NCI-H2171 (cell line): ENCODE measurements at regions not wholly inside any gene's neighbourhood (a gene's known extent, or its start where the extent isn't known, plus 50 kb on each side); places are given as distances from the start of the nearest gene placed in this dataset.
"Not testable (repeated sequence)": the region's sequence is repeated elsewhere in the genome, so short reads cannot be mapped to it uniquely, and the experiment has no call there.

Experiments used
- DNase-seq: peaks from one replicate; lab custom pipeline; 2025; lab: John Stamatoyannopoulos, UW

DNA sequence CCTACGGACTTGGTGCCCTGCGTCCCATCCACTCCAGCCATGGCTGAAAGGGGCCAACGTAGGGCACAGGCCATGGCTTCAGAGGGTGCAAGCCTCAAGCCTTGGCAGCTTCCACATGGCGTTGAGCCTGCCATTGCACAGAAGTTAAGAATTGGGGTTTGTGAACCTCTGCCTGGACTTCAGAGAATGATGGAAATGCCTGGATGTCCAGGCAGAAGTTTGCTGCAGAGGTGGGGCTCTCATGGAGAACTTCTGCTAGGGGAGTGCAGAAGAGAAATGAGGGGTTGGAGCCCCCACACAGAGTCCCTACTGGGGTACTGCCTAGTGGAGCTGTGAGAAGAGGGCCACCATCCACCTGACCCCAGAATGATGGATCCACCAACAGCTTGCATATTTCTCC, 462.9 kb upstream of the PCDH20 start:
- DNase-seq, result not testable (repeated sequence)

DNA sequence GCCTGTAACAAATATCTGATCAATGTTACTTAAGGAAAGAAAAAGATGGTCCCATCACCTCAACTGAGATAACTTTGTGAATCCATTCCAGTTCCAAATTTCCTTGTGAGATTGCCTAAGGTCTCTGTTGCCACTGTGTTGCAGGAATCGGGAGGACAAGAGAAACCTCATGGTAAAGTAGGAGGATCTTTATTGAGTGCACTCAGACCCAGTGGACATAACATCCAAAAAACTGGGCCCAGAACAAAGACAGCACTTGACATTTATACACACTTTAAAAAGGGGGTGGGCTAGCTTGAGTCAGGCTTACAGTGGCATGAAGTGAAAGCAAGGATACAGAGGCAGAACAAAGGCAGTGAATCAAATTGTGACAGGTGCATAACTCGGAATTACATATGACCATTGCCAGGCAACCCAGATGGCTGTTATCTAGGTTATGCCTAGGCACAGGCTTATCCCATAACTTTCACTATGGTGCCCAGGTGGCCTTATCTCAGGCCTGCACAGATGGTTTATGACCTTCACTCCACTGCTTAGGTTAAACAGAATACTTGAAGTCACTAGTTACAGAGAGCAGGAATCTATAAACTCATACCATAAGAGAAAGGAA, 459.4 kb upstream of the PCDH20 start:
- DNase-seq, result no peak

DNA sequence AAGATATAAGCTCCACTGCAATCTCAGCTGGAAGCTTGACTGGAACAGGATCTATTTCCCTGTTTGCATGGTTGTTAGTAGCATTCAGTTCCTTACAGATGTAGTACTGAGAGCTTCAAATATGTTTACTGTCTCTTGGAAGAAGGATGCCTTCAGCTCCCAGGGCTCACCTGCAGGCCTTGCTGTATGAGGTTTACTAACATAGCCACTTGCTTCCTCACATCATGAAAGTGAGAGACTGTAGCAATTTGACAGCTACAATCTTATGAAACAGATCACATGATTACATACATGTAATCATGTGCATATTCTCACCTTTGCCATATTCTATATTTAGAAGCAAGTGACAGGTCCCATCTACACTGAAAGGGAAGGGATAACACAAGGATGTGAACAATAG, 458.1 kb upstream of the PCDH20 start:
- no peak for DNase-seq

DNA sequence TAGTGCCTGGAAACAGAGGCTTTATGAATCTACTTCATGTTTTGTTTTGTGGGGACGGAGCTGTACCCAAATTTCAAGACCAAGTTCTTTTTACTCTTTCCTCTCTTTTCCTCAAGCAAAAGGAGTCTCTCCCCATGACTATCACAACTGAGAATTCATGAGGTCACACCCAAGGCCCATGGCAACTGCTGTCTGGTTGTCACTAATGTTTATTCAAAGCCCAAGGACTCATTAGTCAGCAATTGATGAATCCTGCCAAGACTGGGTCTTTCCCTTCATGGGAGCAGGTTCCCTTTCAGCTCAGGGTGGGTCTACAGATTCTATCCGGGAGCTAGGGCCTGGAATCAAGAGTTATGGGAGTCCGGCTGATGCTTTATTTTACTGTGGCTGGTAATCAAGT, 441.5 kb upstream of the PCDH20 start:
- DNase-seq, result no peak

DNA sequence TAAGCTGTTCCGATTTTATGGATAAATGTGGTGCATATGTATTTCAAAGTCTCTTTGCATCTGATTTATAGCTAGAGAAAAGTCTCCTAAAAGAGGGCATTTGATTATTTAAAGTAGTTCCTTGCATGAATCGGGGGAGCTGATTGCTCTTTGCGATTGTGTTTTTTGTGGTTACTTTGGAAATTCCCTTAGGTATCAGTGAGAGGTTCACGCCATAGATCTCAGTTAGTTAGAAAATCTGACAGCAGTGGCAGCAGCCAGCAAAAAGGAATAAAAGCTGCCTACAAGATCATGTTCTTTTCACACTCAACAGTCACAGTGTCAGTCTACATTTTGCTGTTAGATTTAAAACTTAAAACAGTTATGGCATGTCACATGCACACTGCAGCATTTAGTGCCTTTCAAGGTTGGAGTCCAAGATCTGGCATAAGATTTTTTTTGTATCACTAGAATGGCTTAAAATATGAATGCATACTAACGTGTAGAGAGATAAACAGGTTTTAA, 436.5 kb upstream of the PCDH20 start:
- no peak for DNase-seq

DNA sequence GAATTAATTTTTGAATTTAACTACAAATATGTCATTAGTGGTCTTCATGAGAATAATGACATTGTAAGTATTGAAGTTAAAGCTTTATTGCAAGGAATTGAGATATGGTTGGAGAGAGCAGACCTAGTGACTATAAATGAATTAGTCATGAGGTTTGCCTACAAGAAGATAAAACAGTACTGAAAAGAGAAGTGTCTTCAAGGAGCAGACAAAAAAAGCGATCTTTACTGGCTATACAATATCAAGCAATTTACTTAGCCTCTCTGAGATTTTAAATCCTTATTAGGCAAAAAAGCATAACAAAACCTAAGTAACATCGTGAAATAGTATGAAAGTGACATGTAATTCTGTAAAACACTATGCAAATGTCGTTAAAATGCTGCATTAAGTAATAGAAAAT, 435.1 kb upstream of the PCDH20 start:
- no peak for DNase-seq

DNA sequence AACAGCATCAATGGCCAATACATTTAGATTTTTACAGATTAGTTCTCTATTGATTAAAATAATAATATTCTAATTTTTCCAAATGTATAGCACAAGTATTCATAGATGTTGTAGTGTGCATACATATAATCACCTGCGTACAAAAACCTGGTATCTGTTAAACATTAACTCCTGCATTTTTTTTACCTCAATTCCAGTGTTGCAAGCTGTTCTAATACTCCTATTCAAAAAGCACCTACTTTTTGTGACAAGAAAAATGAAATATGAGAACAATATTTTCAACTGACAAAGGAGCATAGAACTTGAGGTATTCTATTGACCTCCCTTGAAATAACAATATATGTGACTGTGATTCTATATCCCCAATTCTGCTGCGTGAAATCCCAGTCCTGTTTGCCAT, 422.9 kb upstream of the PCDH20 start:
- DNase-seq, result no peak

DNA sequence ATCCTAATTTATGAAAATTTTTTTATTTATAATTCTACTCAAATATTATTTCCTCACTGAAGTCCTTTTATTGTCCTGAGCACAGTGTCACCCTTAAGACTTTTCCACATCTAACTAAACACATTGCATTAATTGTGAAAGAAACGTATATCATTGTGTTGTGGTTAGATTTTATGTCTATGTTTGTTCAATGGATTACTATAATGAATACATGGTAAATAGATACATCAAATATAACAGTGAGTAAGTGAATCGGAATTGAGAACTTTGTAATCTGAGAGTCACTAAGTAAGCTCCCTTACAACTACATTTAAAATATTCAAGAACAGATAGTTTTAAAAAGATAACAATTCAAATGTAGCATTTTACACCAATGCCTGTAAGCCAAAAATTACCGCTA, 417.6 kb upstream of the PCDH20 start:
- no peak for DNase-seq

DNA sequence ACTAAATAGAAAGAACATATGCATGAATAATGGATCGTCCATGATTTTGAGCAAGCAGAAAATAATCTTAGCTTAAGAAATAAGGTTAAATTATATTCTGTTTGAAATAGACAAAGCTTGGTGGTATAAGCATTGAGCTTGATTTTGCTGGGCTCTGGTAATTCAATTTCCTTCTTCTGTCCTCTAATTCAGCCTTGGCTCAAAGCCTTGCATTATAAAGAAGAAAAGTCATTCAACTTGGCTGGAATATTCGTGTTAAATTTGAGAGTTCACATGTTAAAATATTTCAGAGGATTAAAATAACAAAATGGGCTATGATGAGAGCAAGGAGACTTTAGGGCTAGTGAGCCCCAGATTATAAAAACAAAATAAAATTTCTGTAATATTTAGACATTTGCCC, 415.4 kb upstream of the PCDH20 start:
- no peak for DNase-seq

DNA sequence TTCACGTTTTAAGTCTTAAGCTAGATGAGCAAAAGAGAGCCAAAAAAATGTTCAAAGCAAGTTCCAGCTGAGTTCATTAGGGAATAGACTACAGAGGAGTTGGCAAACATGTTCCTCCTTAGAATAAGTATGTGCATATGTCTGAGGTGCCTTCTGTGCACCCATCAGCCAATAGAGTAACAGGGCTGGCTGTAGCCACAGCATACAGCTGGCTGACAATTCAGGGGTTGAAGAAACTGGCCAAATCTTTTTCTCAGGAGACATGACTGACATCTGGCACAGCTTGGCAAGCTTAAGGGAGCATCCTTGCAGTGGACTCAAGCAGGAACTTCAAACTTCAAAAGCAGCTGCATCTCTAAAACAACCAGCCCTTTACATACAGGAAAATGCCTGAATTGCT, 414.8 kb upstream of the PCDH20 start:
- DNase-seq, result no peak

DNA sequence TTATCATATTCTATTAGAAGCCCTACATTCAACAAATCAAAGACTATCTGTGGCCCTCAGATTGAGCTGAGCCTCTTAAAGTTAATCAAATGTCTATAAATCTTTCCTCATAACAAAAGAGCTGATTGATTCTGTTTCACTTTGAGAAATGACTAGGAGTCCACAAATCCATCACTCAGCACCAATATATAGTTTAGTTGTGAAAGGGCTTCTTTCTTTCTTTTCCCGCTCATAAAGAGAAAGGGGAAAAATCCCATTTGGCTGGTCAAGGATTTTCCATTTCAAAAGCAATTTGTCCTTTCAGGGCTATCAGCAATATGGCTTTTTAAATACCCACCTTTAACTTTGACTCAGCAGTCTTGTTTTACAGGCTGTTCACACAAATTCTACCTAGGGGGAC, 408.5 kb upstream of the PCDH20 start:
- DNase-seq, result no peak

DNA sequence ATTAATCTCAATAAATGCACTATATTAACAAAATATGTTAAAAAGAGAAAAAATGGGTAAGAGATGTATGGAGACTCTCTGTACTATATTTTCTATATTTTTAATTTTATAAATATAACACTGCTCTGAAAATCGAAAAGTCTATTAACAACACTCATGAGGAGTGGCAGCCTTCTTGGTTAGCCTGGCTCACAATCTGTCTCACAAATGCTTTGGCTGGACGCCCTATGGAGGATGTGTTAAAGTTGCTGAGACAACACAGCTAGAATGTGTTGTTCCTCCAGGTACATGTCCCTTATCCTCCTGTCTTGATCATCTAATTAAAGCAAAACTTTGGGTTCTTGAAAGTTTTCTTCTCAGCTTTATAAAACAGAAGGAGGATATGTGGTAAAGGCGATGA, 396.6 kb upstream of the PCDH20 start:
- no peak for DNase-seq

DNA sequence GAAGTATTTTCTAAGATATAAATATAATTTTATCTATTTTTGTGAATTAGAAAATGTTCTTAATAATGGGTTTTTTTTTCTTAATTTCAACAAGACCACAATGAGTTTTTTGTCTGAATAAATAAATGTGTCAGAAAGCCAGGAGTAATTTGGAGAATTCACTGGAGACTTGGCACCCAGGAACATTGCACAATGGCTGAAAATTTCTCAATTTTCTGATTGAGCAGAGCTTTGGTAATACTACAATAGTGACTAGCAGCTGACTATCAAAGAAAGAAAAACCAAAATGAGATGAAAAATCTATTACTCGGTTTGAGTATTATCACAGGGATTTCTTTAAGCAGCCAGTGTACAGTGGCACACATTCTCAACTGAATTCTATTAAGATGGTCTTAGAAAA, 394.4 kb upstream of the PCDH20 start:
- no peak for DNase-seq

DNA sequence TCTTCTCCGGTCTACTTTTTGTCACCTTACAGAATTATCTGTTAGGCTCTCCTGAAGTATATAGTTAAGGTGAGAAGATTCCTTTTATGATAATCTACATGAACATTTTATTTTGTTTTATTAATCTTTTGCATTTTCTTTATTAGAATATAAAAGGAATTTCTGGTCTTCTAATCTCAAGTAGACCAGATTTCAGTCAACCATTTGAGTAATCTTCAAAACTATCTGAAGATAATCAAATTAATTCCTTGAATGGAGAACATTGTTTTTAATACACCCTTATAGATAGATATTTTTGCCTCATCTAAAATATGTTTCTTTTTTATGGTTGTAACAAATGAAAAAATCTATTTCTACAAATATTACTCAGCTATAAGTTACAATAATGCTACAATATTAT, 381.7 kb upstream of the PCDH20 start:
- DNase-seq, result no peak

DNA sequence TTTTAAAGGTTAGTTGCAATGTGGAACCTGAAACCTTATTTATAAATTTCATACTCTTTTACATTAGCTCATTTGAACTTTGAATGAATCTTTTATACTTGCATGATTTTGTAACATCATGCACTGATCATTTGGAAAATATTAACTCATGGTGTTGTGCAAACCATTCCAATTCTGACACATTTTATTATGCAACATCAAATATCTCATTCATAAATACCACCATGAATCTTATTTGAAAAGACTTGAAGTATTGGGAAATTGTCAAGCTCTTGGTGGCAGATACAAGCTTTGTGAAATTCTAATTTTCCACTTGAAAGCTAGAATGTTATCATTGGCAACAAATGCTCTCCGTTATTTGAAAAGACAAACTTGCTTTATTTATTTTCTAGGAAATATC, 379.9 kb upstream of the PCDH20 start:
- no peak for DNase-seq

DNA sequence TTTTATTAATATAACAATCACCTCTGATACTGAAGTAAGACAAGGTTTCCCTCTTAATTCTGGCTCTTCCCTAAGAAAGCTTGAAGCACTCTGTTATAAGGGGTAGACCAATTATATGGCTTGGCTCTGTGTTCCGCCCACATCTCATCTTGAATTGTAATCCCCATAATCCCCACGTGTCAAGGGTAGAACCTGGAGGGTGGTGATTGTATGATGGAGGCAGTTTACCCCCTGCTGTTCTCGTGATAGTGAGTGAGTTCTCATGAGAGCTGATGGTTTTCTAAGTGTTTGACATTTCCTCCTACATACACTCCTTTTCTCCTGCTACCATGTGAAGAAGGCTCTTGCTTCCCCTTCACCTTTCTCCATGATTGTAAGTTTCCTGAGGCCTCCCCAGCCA, 363.8 kb upstream of the PCDH20 start:
- no peak for DNase-seq

DNA sequence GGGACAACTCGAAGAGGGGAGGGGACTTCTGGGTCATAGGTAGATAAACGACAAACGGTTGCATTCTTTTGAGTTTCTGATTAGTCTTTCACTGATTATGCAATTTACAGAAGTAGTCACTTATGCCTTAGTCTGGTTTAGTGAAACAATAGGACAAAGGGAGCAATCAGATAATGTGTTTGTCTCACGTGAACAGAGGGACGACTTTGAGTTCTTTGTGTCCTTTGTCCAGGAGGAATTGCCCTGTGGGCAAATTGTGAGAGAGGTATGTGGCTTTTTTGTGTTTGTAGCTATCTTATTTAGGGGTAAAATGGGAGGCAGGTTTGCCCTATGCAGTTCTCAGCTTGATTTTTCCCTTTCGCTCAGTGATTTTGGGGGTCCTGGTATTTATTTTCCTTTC, 362.9 kb upstream of the PCDH20 start:
- DNase-seq, result no peak

DNA sequence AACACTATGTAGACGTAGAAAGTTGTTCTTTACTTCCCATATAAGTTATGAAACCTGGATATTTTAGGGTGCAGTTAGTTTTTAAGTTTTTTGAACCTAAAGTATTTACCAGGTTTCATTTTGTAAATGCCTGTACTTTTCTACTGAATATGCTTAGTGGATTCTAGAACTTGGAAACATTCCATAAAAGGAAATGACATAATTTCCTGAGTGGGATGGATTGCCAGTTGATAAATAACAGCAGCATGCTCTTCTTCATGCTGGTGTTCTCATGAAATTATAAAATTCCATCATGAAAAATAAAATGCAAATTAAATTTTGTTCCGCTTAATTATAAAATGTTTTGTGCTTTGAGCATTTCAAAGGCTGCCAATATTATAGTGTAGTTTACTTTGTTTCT, 362.2 kb upstream of the PCDH20 start:
- no peak for DNase-seq

DNA sequence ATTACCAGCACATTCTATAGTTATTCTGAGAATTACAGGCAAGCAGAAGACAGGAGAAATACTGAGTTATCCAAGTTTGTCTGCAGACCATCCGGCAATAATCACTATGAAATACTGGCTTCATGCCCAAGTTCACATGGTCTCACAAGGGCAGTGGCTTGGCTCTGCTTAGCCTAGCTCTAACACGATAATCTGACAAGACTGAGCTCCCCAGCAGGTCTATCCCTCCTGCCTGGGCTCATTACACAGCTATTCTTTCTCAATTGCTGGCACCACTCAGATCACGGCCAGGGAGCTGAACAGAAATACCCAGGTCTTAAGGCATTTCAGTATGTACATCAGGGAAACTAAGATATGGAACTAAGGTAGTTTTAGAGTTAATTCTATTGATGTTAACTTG, 361.6 kb upstream of the PCDH20 start:
- DNase-seq, result no peak

DNA sequence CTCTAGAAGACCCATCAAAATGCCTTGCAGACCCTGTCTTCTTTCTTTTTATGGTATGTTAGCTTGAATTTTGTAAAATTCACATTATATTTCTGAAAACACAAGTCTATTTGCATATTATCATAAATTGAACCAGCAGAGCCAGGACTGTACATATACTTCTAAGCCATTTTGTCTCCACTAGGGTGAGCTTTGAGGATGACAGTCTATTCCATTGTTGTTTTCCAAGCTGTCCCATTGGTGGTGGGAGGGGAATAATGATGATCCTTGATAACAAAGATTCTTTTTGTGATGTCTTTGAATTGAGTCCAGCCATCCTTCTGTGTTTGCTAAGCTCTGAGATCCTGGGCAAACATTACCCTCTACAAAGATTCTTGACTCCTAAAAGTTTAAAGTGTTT, 359.3 kb upstream of the PCDH20 start:
- DNase-seq, result no peak

DNA sequence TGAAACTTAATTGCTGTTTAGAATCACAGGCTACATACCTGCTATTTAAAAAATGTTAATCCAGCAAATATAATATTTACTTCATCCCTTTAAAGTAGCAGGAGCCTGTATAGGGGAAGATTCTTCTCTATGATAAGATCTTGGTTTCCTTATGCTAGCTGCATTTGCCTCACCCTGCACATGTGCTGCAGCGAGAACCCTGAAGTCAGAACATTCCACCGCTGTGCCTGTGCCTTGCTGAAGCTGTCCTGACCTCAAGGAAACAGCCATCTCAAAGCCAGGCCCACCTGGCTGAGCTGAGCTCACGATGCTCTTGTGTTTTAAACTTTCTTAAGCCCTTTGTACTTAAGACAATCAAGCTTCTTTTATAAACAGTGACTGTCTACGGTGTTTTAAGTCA, 355.0 kb upstream of the PCDH20 start:
- DNase-seq, result no peak

DNA sequence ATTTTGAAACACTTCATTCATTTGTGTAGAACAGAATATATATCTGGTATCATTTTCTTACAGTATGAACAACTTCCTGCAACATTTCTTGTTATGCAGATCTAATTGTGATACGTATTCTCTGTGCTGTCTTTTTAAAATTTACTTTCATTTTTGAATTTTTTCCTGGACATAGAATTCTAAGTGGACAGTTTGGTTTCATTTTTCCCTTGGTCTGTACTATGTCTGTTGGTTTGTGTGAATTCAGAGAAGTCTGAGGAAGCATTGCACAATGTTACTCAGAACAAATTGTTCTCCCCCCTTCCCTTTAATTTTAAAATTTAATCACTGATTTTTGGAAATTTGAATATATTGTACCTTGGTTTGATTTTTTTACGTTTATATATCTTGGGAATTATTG, 352.5 kb upstream of the PCDH20 start:
- DNase-seq, result no peak

DNA sequence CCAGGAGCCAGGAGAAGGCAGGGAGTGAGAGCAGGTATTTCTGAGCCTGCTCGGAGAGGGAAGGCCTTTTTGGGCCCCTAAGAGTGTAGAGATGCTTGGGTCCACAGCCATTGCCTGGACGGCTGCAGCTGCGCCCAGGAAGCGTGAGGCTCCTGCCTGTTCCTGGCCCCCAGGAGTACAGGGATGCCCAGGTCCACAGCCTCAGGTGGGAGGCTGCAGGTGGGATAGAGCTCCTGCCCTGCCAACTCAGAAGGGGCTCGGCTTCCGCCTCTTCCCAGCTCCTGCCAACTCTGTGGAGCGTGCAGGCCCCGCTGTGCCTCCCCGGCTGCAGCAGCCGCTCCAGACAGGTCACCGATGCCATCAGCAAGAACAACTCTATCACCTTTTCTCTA, 351.0 kb upstream of the PCDH20 start:
- DNase-seq, result no peak

DNA sequence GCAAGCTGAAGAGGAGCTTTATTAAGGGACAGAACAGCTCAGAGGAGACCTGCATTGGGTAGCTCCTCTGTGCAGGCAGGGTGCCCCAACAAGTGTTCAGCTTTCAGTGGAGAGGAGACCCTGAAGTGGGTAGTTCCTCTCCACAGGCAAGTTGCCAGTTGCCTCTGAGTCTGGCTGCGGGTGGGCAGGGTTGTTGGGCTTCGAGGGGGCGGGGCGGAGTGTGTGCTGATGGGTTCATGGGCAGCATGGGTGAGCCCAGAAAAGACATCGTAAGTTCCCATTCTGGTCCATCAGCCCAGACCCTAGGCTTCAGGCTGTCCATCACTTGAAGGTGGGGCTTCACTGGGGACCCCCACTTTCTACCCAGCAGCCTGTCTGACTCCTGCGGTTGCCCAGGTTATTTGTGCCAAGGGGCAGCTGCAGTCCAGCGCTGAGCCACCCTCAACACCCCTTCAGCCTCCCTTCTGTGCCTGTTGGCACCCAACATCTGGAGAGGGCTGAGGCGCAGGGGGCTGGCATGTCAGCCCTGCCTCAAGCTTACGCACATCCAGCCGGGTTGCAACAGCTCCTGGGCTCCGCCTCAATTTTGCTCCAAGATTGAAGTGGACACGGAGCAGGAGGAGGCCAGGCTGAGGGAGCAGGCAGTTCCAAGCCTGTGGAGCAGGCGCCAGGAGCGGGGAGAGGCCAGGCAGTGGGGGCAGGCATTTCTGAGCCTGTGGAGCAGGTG, 350.5 kb upstream of the PCDH20 start:
- DNase-seq, result no peak
